Panc1 (cell line): ENCODE measurements at regions not wholly inside any gene's neighbourhood (a gene's known extent, or its start where the extent isn't known, plus 50 kb on each side); places are given as distances from the start of the nearest gene placed in this dataset.
"Not testable (repeated sequence)": the region's sequence is repeated elsewhere in the genome, so short reads cannot be mapped to it uniquely, and the experiment has no call there.

Experiments
- ATAC-seq: fragments of 200-7000 bp; cut with Tn5 transposase; 2 replicates; pipeline ENCODE4 v1.9.1; 2020; ENCODE audit warnings: mild to moderate bottlenecking, moderate library complexity
- BruUV-seq: library from RNA; stranded (reverse); fragments of 400-500 nt; replicated peaks from 2 replicates; lab custom pipeline; 2021; lab: Mats Ljungman, UMichigan
- CTCF ChIA-PET: fragments of 300-600 bp; sonication (Branson Sonifier 250); formaldehyde crosslinking; loops from one replicate; lab custom pipeline; 2022; ENCODE audit warnings: antibody characterized with exemption; lab: Charles Lee
- POLR2A ChIA-PET: fragments of 300-600 bp; sonication (Branson Sonifier 250); formaldehyde crosslinking; loops from one replicate; lab custom pipeline; 2022; ENCODE audit warnings: antibody characterized with exemption; lab: Charles Lee
- DNase-seq: peaks from one replicate; pipeline ENCODE4 v3.0.0-alpha.2; 2010; ENCODE audit warnings: low read depth, low spot score
- H3K27ac ChIP-seq: 2 replicates; pipeline ENCODE4 v1.5.1; 2011; ENCODE audit warnings: mild to moderate bottlenecking, low read length, inconsistent platforms
- H3K27me3 ChIP-seq: fragments of 200-500 bp; sonication (Bioruptor generic); 2 replicates; pipeline ENCODE4 v1.6.0; 2014; ENCODE audit warnings: low read length, inconsistent platforms; ENCODE audit not compliant: control insufficient read depth, insufficient read depth
- H3K36me3 ChIP-seq: fragments of 200-500 bp; sonication (Bioruptor generic); 2 replicates; pipeline ENCODE4 v1.5.1; 2014; ENCODE audit warnings: inconsistent platforms, mild to moderate bottlenecking, low read length, moderate library complexity; ENCODE audit not compliant: control insufficient read depth, insufficient read depth
- H3K4me1 ChIP-seq: 2 replicates; pipeline ENCODE4 v1.5.1; 2011; ENCODE audit warnings: inconsistent platforms, mild to moderate bottlenecking, low read length, moderate library complexity; ENCODE audit not compliant: control insufficient read depth, insufficient read depth
- H3K4me3 ChIP-seq, 2 experiments: 2 replicates each; pipeline ENCODE4 v1.5.1; 2011 to 2012; ENCODE audit warnings: low read depth in 2 of 2, low read length in 2 of 2, mild to moderate bottlenecking in 2 of 2, inconsistent platforms in 1 of 2, moderate library complexity in 1 of 2
- H3K9me3 ChIP-seq: fragments of 200-500 bp; sonication (Bioruptor generic); 2 replicates; pipeline ENCODE4 v1.5.1; 2014; ENCODE audit warnings: low read depth, mild to moderate bottlenecking, inconsistent platforms, low read length, moderate library complexity; ENCODE audit not compliant: control insufficient read depth, insufficient read depth
- CTCF ChIP-seq: fragments of 450-650 bp; IDR thresholded peaks from 2 replicates; pipeline ENCODE4 v1.5.1; 2017; ENCODE audit warnings: mild to moderate bottlenecking
- POLR2AphosphoS5 ChIP-seq: IDR thresholded peaks from 2 replicates; pipeline ENCODE4 v1.6.1; 2012; ENCODE audit warnings: mild to moderate bottlenecking, low read depth, low read length, moderate library complexity
- SIN3A ChIP-seq: IDR thresholded peaks from 2 replicates; pipeline ENCODE4 v1.6.1; 2012; ENCODE audit warnings: low read depth, mild to moderate bottlenecking, low read length, moderate library complexity, borderline replicate concordance; ENCODE audit not compliant: insufficient read depth
- TCF7L2 ChIP-seq: IDR thresholded peaks from 2 replicates; pipeline ENCODE4 v1.6.1; 2011; ENCODE audit warnings: mild to moderate bottlenecking, low read depth, low read length, inconsistent platforms
- in situ Hi-C: cut with HindIII; loops from 2 replicates; pipeline ENCODE4 v1.10.0; 2016; ENCODE audit warnings: low sequenced_read_pairs, low pct_unique_long_range_greater_than_20kb
- intact Hi-C: fragments of 100-400 bp; cut with micrococcal nuclease; formaldehyde crosslinking; loops from one replicate; pipeline ENCODE4 v1.10.0; 2022; ENCODE audit not compliant: unreplicated experiment
- TF ChIP-seq, protein P1 (sequence below), 2 experiments: IDR thresholded peaks; 2 replicates each; pipeline ENCODE4 v1.6.1; 2011 to 2012; ENCODE audit warnings: low read depth in 2 of 2, control low read depth in 1 of 2, low read length in 1 of 2, mild to moderate bottlenecking in 1 of 2, moderate library complexity in 1 of 2; ENCODE audit not compliant: insufficient read depth in 1 of 2

DNA sequence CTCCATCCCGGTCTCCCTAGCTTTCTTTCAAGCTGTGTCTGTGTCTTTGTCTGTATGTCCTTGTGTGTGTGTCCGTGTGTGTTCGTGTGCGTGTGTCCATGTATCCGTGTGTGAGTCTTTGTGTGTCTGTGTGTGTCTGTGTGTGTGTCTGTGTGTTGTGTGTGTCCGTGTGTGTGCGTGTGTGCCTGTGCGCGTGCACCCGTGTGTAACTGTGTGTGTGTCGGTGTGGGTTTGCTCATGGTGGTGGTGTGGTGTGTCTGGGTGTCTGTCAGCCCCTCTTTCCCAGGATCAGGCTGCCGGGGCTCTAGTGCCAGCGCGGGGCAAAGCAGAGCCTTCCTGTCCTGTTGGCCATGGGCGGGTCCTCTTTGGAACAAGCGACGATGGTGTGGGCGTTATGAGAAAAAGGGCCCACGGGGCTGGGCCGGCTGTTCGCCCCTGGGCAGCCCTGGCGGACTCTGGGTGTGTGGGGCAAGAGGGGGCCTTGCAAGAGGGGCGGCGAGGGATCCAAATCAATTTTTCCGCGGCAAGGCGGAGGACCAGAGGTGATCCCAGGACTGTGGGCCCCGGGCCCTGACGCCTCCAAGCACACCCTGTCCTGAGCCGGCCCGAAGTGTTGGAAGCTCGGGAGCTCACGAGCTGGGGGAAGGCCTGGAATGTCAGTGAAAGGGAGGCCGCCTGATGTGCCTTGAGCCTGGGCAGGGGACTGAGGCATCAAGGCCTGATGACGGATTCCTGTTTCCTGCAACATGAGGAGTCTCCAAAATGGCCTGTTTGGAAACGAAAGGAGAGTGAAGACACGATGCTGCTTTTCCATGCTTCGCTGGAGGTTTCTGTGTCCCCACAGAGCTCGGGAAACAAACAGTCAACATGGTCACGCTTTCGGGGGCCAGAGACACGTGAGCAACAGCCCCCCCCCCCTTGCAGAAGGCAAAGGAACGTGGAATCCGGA lies 3929.2 kb upstream of the OR11H1 start:
- no peaks in the 10 kb centered on the region for H3K36me3 ChIP-seq
- H3K4me3 ChIP-seq: no peak overlapping the region
- intact Hi-C loops: no loop called here
- CTCF ChIA-PET: no interaction called here
- POLR2A ChIA-PET: no interaction called here
- H3K4me1 ChIP-seq: no peaks in the 10 kb centered on the region
- in situ Hi-C loops: no loop called here
- TF ChIP-seq TCF7L2 (no peak), POLR2AphosphoS5 (no peak), SIN3A (no peak), CTCF (no peak)
- TF ChIP-seq, protein P1, sequence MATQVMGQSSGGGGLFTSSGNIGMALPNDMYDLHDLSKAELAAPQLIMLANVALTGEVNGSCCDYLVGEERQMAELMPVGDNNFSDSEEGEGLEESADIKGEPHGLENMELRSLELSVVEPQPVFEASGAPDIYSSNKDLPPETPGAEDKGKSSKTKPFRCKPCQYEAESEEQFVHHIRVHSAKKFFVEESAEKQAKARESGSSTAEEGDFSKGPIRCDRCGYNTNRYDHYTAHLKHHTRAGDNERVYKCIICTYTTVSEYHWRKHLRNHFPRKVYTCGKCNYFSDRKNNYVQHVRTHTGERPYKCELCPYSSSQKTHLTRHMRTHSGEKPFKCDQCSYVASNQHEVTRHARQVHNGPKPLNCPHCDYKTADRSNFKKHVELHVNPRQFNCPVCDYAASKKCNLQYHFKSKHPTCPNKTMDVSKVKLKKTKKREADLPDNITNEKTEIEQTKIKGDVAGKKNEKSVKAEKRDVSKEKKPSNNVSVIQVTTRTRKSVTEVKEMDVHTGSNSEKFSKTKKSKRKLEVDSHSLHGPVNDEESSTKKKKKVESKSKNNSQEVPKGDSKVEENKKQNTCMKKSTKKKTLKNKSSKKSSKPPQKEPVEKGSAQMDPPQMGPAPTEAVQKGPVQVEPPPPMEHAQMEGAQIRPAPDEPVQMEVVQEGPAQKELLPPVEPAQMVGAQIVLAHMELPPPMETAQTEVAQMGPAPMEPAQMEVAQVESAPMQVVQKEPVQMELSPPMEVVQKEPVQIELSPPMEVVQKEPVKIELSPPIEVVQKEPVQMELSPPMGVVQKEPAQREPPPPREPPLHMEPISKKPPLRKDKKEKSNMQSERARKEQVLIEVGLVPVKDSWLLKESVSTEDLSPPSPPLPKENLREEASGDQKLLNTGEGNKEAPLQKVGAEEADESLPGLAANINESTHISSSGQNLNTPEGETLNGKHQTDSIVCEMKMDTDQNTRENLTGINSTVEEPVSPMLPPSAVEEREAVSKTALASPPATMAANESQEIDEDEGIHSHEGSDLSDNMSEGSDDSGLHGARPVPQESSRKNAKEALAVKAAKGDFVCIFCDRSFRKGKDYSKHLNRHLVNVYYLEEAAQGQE (IDR thresholded peaks at IDR 0.05; ENCODE audit: insufficient read depth in 1 of 2, low read depth in 2 of 2, low read length in 1 of 2): no peak
- H3K27ac ChIP-seq: no peak overlapping the region
- BruUV-seq: no TSS peak
- DNase-seq (no peak), ATAC-seq (no peak)
- no peaks in the 10 kb centered on the region for H3K27me3 ChIP-seq
- no peaks in the 10 kb centered on the region for H3K9me3 ChIP-seq

DNA sequence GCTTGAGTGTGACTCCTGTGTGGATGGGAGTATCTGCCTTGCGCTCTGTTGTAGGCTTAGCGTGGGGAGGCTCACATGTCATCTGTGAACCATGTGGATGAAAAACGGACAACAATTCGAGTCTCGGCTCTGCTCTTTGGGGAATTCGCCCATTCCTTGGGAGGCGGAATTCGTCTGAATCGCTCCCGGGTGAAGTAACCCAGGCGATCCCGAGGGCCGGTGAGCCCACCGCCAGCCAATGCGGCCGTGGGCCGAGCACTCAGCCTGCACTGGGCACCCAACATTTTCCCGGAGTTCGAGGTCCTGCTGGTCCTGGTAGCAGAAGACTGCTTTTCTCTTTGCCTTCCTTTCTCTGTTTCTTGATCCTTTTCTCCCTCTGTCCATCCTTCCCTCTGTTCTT lies 3928.5 kb upstream of the OR11H1 start:
- H3K9me3 ChIP-seq, H3K27me3 ChIP-seq, POLR2A ChIA-PET, in situ Hi-C loops, H3K27ac ChIP-seq, H3K36me3 ChIP-seq, CTCF ChIA-PET, H3K4me3 ChIP-seq, intact Hi-C loops, DNase-seq, BruUV-seq, ATAC-seq, H3K4me1 ChIP-seq: not testable (repeated sequence)

- POLR2A ChIA-PET, H3K9me3 ChIP-seq, ATAC-seq, intact Hi-C loops, BruUV-seq, H3K4me1 ChIP-seq, in situ Hi-C loops, H3K27me3 ChIP-seq, H3K36me3 ChIP-seq, DNase-seq, CTCF ChIA-PET, H3K27ac ChIP-seq, H3K4me3 ChIP-seq: not testable (repeated sequence)
Observed at GRCh38 chr22:11600161-11600560, 3927.8 kb upstream of the OR11H1 start.

DNA sequence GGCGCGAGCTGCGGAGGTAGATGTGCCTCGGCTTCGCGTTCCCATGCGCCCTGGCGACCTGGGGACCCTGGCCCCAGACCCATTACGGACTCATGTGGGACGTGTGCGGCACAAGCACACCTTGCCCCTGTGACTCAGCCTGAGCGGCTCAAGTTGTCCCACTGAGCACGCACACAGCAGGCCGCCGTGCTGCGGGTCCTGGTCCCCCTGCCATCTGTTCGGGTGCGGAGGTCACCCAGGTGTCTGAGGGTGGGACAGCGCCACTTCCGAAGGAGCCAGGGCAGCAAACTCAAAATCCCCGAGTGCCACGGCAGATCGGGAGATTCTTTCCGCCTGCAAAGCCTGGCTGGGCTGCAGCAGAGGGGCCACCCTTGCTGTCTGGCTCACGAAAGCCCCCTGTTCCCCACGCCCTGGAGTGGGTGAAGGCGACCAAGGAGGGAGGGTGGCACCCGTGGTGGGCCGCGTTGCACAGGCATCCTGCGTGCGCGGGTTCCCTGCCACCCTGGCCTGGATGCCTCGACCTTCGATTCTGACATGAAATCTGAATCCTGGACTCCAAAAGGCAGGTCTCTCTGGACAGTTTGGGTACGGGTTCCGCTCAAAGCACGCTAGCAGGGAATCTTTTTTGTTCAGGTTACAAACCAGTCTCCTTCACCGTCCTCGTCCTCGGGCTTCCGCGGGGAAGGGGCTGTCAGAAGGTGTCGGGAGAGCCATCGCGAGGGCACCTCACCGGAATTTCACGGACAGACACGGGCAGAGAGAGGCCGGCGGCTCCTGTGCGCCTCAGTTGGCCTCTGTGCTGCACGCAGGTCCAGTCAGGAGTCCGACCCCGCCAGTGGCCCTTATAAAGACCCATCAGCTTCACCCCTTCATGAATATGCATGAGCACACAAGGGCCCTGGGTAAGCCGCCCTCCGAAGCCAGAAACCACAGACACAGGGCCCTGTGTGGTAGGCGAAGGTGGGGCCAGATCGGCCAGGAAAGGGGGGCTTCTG lies 3926.8 kb upstream of the OR11H1 start:
- H3K36me3 ChIP-seq, H3K4me3 ChIP-seq, intact Hi-C loops, BruUV-seq, DNase-seq, H3K27me3 ChIP-seq, CTCF ChIA-PET, in situ Hi-C loops, POLR2A ChIA-PET, H3K4me1 ChIP-seq, ATAC-seq, H3K27ac ChIP-seq, H3K9me3 ChIP-seq: not testable (repeated sequence)
